Vagina (tissue), 2 donors: ENCODE measurements at regions not wholly inside any gene's neighbourhood (a gene's known extent, or its start where the extent isn't known, plus 50 kb on each side); places are given as distances from the start of the nearest gene placed in this dataset.

Experiments
- DNase-seq, 2 donors: peaks; one replicate each; pipeline ENCODE4 v3.0.0-alpha.2; 2017; ENCODE audit errors: extremely low spot score in 2 of 2
- H3K27ac ChIP-seq: fragments of 200-600 bp; sonication (generic); one replicate; pipeline ENCODE4 v1.5.1; 2019
- H3K27me3 ChIP-seq: fragments of 200-600 bp; sonication (generic); one replicate; pipeline ENCODE4 v1.5.1; 2019
- H3K36me3 ChIP-seq, 2 donors: fragments of 200-600 bp; sonication (generic); one replicate each; pipeline ENCODE4 v1.5.1; 2017 to 2019
- H3K4me1 ChIP-seq: fragments of 200-600 bp; sonication (generic); one replicate; pipeline ENCODE4 v1.5.1; 2019
- H3K4me3 ChIP-seq, 2 donors: fragments of 200-600 bp; sonication (generic); 1 replicate in 1 of 2; 2 replicates in 1 of 2; pipeline ENCODE4 v1.5.1; 2016 to 2019
- H3K9me3 ChIP-seq: fragments of 200-600 bp; sonication (generic); one replicate; pipeline ENCODE4 v1.5.1; 2019
- CTCF ChIP-seq, 3 experiments: fragments of 450-650 bp in 2 of 3; fragments of 200-600 bp in 1 of 3; sonication (generic) in 1 of 3; IDR thresholded peaks; one replicate each; pipeline ENCODE4 v1.5.1; 2017 to 2019; ENCODE audit warnings: antibody characterized with exemption in 3 of 3, mild to moderate bottlenecking in 2 of 3, moderate library complexity in 2 of 3
- POLR2A ChIP-seq, 2 donors: fragments of 450-650 bp; IDR thresholded peaks; one replicate each; pipeline ENCODE4 v1.6.1; 2017; ENCODE audit warnings: antibody characterized with exemption in 2 of 2, mild to moderate bottlenecking in 2 of 2, moderate library complexity in 2 of 2
- POLR2AphosphoS5 ChIP-seq, 2 donors: sonication (generic); formaldehyde crosslinking; IDR thresholded peaks; one replicate each; pipeline ENCODE4 v1.9.0; 2017; ENCODE audit warnings: antibody characterized with exemption in 2 of 2, mild to moderate bottlenecking in 2 of 2, low read depth in 1 of 2; ENCODE audit not compliant: insufficient read depth in 1 of 2
- intact Hi-C: fragments of 100-400 bp; cut with DNase I; formaldehyde crosslinking; loops from one replicate; pipeline ENCODE4 v1.15.1; 2023

GRCh38 chr5:71841107-71841506 is 122.0 kb downstream of the CARTPT start:
- DNase-seq = no peak
- TF ChIP-seq POLR2A (IDR thresholded peaks at IDR 0.05) (no peak), POLR2AphosphoS5 (IDR thresholded peaks at IDR 0.05; ENCODE audit: insufficient read depth in 1 of 2, low read depth in 1 of 2) (no peak), CTCF (IDR thresholded peaks at IDR 0.05) (no peak)
- no peaks in the 10 kb centered on the region for H3K27me3 ChIP-seq
- no peaks in the 10 kb centered on the region for H3K36me3 ChIP-seq
- H3K4me1 ChIP-seq = no peaks in the 10 kb centered on the region
- no peak overlapping the region for H3K4me3 ChIP-seq
- intact Hi-C loops = no loop called here
- no peaks in the 10 kb centered on the region for H3K9me3 ChIP-seq
- no peak overlapping the region for H3K27ac ChIP-seq

DNA sequence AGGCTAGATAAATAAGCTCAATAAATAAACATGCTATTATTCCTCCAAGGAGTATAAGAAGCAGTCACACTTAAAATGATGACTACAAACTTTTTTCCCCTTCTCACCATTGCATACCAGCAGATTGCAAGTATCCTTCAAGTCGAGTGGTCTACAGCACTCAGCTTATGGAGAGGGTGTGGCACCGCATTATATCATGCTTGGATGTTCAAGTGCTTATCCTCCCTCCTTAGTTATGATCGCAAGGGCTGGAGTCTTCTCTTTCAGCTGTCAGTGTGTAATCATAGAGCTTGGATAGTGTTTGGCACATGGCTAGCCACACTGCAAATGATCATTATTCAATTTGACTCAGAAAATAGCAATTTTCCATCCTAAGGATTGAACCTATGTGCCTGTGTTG is 124.0 kb downstream of the CARTPT start:
- no peaks in the 10 kb centered on the region for H3K4me1 ChIP-seq

DNA sequence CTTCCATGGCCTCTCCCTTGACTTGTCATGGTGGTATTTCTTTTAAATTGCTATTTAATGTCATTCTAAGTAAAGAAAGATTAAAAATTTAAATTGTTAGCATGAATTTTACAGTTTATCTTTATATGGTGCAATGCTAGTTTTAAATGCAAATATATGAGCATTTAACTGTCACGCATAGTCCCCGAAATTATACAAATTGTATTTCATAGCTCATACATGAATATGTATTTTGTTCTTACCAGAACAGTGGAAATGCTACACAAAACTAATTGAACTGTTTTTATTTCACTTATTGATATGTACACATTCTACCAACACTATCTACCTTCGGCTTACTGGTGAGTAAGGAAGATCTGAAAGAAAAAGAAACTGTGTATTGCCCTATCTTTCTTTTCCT is 125.8 kb downstream of the CARTPT start:
- H3K9me3 ChIP-seq = no peaks in the 10 kb centered on the region
- DNase-seq = no peak
- no peaks in the 10 kb centered on the region for H3K4me1 ChIP-seq
- intact Hi-C loops = no loop called here
- H3K36me3 ChIP-seq = no peaks in the 10 kb centered on the region
- no peaks in the 10 kb centered on the region for H3K27me3 ChIP-seq
- H3K27ac ChIP-seq = no peak overlapping the region
- TF ChIP-seq CTCF (IDR thresholded peaks at IDR 0.05) = no peak
- TF ChIP-seq POLR2A (IDR thresholded peaks at IDR 0.05) = no peak
- no peak for TF ChIP-seq POLR2AphosphoS5 (IDR thresholded peaks at IDR 0.05; ENCODE audit: insufficient read depth in 1 of 2, low read depth in 1 of 2)
- no peak overlapping the region for H3K4me3 ChIP-seq

More for the DNA sequence above, 124.0 kb downstream of the CARTPT start:
- intact Hi-C loops = no loop called here
- no peak for DNase-seq
- H3K4me3 ChIP-seq = no peak overlapping the region
- no peak overlapping the region for H3K27ac ChIP-seq
- TF ChIP-seq POLR2A (IDR thresholded peaks at IDR 0.05) (no peak), CTCF (IDR thresholded peaks at IDR 0.05) (no peak), POLR2AphosphoS5 (IDR thresholded peaks at IDR 0.05; ENCODE audit: insufficient read depth in 1 of 2, low read depth in 1 of 2) (no peak)
- no peaks in the 10 kb centered on the region for H3K27me3 ChIP-seq
- H3K36me3 ChIP-seq = no peaks in the 10 kb centered on the region
- no peaks in the 10 kb centered on the region for H3K9me3 ChIP-seq

DNA sequence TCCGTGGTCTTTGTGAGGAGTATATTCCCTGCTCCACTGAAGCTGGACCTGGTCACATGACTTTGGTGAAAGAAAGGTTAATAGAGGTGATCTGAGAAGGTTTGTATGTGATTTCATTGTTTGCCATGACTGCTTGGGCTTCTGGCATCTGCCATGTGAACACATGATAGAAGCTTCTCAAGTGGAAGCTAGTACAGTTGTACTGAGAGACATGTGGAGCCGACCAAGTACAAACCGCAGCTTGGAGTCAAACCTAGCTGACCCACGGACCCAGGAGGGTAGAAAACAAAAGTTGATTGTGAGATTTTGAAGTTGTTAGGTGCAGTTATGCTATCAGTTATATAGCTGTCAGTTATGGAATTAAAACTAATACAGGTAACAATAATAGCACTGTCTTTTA is 140.4 kb downstream of the CARTPT start:
- TF ChIP-seq POLR2A (IDR thresholded peaks at IDR 0.05) (no peak), CTCF (IDR thresholded peaks at IDR 0.05) (no peak), POLR2AphosphoS5 (IDR thresholded peaks at IDR 0.05; ENCODE audit: insufficient read depth in 1 of 2, low read depth in 1 of 2) (no peak)
- Histone ChIP-seq H3K27ac (no peak overlapping the region), H3K36me3 (no peaks in the 10 kb centered on the region), H3K4me1 (no peaks in the 10 kb centered on the region), H3K27me3 (no peaks in the 10 kb centered on the region), H3K4me3 (no peak overlapping the region), H3K9me3 (no peaks in the 10 kb centered on the region)
- intact Hi-C loops = no loop called here
- no peak for DNase-seq

DNA sequence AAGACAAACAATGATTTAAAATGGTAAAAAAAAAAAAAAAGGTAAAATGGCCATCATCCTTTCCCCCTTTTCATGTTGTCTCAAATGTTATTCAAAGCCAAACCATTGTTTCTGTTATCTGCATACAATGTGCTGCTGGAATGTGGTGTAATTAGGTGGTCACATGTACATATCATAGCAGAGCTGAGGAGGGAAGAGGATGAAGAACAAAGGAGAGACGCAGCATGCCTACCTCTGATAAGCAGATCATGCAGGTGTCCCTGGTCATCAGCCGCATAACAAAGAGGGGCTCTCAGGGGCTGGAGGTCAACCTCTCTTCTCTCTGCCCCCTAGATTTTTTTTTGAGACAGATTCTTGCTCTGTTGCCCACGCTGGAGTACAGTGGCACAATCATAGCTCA is 141.0 kb downstream of the CARTPT start:
- H3K4me3 ChIP-seq = no peak overlapping the region
- no peaks in the 10 kb centered on the region for H3K9me3 ChIP-seq
- intact Hi-C loops = no loop called here
- no peaks in the 10 kb centered on the region for H3K36me3 ChIP-seq
- no peak overlapping the region for H3K27ac ChIP-seq
- no peaks in the 10 kb centered on the region for H3K27me3 ChIP-seq
- DNase-seq = no peak
- no peak for TF ChIP-seq POLR2A (IDR thresholded peaks at IDR 0.05)
- no peak for TF ChIP-seq POLR2AphosphoS5 (IDR thresholded peaks at IDR 0.05; ENCODE audit: insufficient read depth in 1 of 2, low read depth in 1 of 2)
- no peak for TF ChIP-seq CTCF (IDR thresholded peaks at IDR 0.05)
- peaks cover under 1% of the 10 kb centered on the region for H3K4me1 ChIP-seq
